OCI-LY7 (cell line): ENCODE measurements at regions not wholly inside any gene's neighbourhood (a gene's known extent, or its start where the extent isn't known, plus 50 kb on each side); places are given as distances from the start of the nearest gene placed in this dataset.

ENCODE experiments used
- CTCF ChIP-seq: fragments of 200-600 bp; sonication (generic); conservative IDR thresholded peaks from 2 replicates; pipeline ENCODE4 v1.5.1; 2014; ENCODE audit warnings: mild to moderate bottlenecking, antibody characterized with exemption, low read length, moderate library complexity, mixed read lengths
- EZH2phosphoT487 ChIP-seq: fragments of 200-600 bp; sonication (generic); IDR thresholded peaks from 2 replicates; pipeline ENCODE4 v1.6.1; 2018; ENCODE audit warnings: low read depth, borderline replicate concordance, mild to moderate bottlenecking, mixed run types, antibody characterized with exemption, low read length, moderate library complexity, mixed read lengths

GRCh38 chr7:8320174-8320573 lies 58.2 kb upstream of the ICA1 start:
- TF ChIP-seq CTCF (no peak), EZH2phosphoT487 (no peak)
